Liver (tissue), 8 donors: ENCODE measurements at regions not wholly inside any gene's neighbourhood (a gene's known extent, or its start where the extent isn't known, plus 50 kb on each side); places are given as distances from the start of the nearest gene placed in this dataset.

ENCODE experiments used
- DNase-seq: peaks from one replicate; pipeline ENCODE4 v3.0.0-alpha.2; 2017; ENCODE audit warnings: low spot score
- H3K27ac ChIP-seq, 2 donors: one replicate each; pipeline ENCODE4 v1.7.0; 2013; ENCODE audit warnings: inconsistent platforms in 2 of 2, low read length in 2 of 2, control low read depth in 1 of 2, low read depth in 1 of 2, mild to moderate bottlenecking in 1 of 2
- H3K27me3 ChIP-seq, 4 donors: one replicate each; pipeline versions ENCODE4 v1.6.1 to v1.7.0; 2013; ENCODE audit warnings: low read length in 3 of 4, inconsistent platforms in 1 of 4, mild to moderate bottlenecking in 1 of 4, moderate library complexity in 1 of 4; ENCODE audit not compliant: control insufficient read depth in 4 of 4, insufficient read depth in 4 of 4
- H3K36me3 ChIP-seq, 4 donors: one replicate each; pipeline versions ENCODE4 v1.6.1 to v1.7.0; 2013; ENCODE audit warnings: low read length in 3 of 4, mild to moderate bottlenecking in 3 of 4, low read depth in 1 of 4, moderate library complexity in 1 of 4; ENCODE audit not compliant: control insufficient read depth in 4 of 4, insufficient read depth in 3 of 4
- H3K4me1 ChIP-seq, 4 donors: one replicate each; pipeline versions ENCODE4 v1.6.1 to v1.7.0; 2013; ENCODE audit warnings: low read length in 3 of 4, mild to moderate bottlenecking in 3 of 4, moderate library complexity in 1 of 4; ENCODE audit not compliant: control insufficient read depth in 4 of 4, insufficient read depth in 4 of 4
- H3K4me3 ChIP-seq, 3 donors: one replicate each; pipeline versions ENCODE4 v1.6.1 to v1.7.0; 2013; ENCODE audit warnings: low read length in 3 of 3, control low read depth in 1 of 3, low read depth in 1 of 3, mild to moderate bottlenecking in 1 of 3
- H3K9ac ChIP-seq, 2 donors: one replicate each; pipeline ENCODE4 v1.7.0; 2013; ENCODE audit warnings: low read length in 2 of 2, mild to moderate bottlenecking in 2 of 2, moderate library complexity in 2 of 2, control low read depth in 1 of 2, low read depth in 1 of 2
- H3K9me3 ChIP-seq, 4 donors: one replicate each; pipeline versions ENCODE4 v1.6.1 to v1.7.0; 2013; ENCODE audit warnings: low read length in 3 of 4; ENCODE audit not compliant: control insufficient read depth in 4 of 4
- FOXA1 ChIP-seq: IDR thresholded peaks from 2 replicates; pipeline ENCODE4 v1.6.1; 2016; ENCODE audit warnings: antibody characterized with exemption
- GABPA ChIP-seq, 2 donors: IDR thresholded peaks in 1 of 2; conservative IDR thresholded peaks in 1 of 2; 2 replicates each; pipeline ENCODE4 v1.6.1; 2016; ENCODE audit warnings: antibody characterized with exemption in 2 of 2, mild to moderate bottlenecking in 1 of 2, moderate library complexity in 1 of 2
- HNF4A ChIP-seq, 2 donors: conservative IDR thresholded peaks; 2 replicates each; pipeline ENCODE4 v1.6.1; 2016; ENCODE audit warnings: antibody characterized with exemption in 2 of 2, mild to moderate bottlenecking in 2 of 2
- HNF4G ChIP-seq: IDR thresholded peaks from 2 replicates; pipeline ENCODE4 v1.6.1; 2016; ENCODE audit warnings: antibody characterized with exemption
- JUND ChIP-seq, 2 donors: IDR thresholded peaks; 2 replicates each; pipeline ENCODE4 v1.6.1; 2016; ENCODE audit warnings: antibody characterized with exemption in 2 of 2
- NR2F2 ChIP-seq: IDR thresholded peaks from 2 replicates; pipeline ENCODE4 v1.6.1; 2016; ENCODE audit warnings: antibody characterized with exemption
- RAD21 ChIP-seq, 2 donors: IDR thresholded peaks; 2 replicates each; pipeline ENCODE4 v1.6.1; 2016; ENCODE audit warnings: antibody characterized with exemption in 2 of 2, mild to moderate bottlenecking in 2 of 2
- RXRA ChIP-seq, 2 donors: IDR thresholded peaks; 2 replicates each; pipeline ENCODE4 v1.6.1; 2017 to 2018; ENCODE audit warnings: antibody characterized with exemption in 2 of 2, mild to moderate bottlenecking in 1 of 2
- SP1 ChIP-seq: IDR thresholded peaks from 2 replicates; pipeline ENCODE4 v1.6.1; 2018; ENCODE audit warnings: antibody characterized with exemption, mild to moderate bottlenecking
- WGBS: extraction: QIAGEN DNeasy Blood & Tissue Kit; methylation state at CpG from one replicate; pipeline ENCODE4 v1.1.7; 2013; 5-methylcytosine and 5-hydroxymethylcytosine counted together
- TF ChIP-seq, protein P1 (sequence below): IDR thresholded peaks from 2 replicates; pipeline ENCODE4 v1.6.1; 2016; ENCODE audit warnings: antibody characterized with exemption
- TF ChIP-seq, protein P2 (sequence below): IDR thresholded peaks from 2 replicates; pipeline ENCODE4 v1.6.1; 2016; ENCODE audit warnings: antibody characterized with exemption
- TF ChIP-seq, protein P3 (sequence below): fragments of 150-350 bp; IDR thresholded peaks from 2 replicates; pipeline ENCODE4 v1.5.1; 2017; ENCODE audit warnings: improper control_type of control experiment, low read depth, low read length; ENCODE audit not compliant: missing input control
- TF ChIP-seq, protein P4 (sequence below): IDR thresholded peaks from 2 replicates; pipeline ENCODE4 v1.6.1; 2016; ENCODE audit warnings: antibody characterized with exemption, mild to moderate bottlenecking
- TF ChIP-seq, protein P5 (sequence below): IDR thresholded peaks from 2 replicates; pipeline ENCODE4 v1.6.1; 2016; ENCODE audit warnings: antibody characterized with exemption
- donor health status: healthy.
- donor health status: healthy.
- donor health status: healthy.
- donor health status: healthy.
- donor health status: healthy.

DNA sequence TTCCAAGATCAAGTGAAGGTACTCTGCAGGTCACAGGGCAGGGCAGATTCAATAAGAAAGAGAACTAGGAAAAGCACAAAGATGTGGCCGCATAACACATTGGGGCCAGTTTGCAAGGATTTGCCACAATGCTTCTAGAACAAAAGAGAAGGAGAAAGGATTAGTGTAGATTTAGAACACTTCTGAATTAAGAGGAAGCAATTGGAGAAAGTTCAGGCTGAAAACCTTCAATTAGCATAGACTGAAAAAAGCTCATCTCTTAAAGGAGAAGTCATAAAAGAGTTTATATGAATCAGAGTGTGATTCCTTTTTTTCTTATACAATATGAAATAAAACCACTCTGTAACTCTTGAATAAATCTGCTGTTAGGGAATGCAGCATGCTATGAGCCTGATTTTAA lies 215.6 kb upstream of the FAT1 start:
- 100% methylated on average over 1 of the region's 1 CpG for WGBS
- H3K27me3 ChIP-seq, result no peaks in the 10 kb centered on the region
- no peaks in the 10 kb centered on the region for H3K36me3 ChIP-seq
- H3K9me3 ChIP-seq, result no peaks in the 10 kb centered on the region
- no peak overlapping the region for H3K27ac ChIP-seq
- H3K4me3 ChIP-seq, result no peak overlapping the region
- H3K9ac ChIP-seq, result no peak overlapping the region
- H3K4me1 ChIP-seq, result peaks cover 0 to 12% (median under 1%) of the 10 kb centered on the region in 4 donors
- DNase-seq, result no peak
- TF ChIP-seq, protein P1, sequence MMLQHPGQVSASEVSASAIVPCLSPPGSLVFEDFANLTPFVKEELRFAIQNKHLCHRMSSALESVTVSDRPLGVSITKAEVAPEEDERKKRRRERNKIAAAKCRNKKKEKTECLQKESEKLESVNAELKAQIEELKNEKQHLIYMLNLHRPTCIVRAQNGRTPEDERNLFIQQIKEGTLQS, result no peak
- TF ChIP-seq NR2F2, result no peak
- TF ChIP-seq, protein P2, sequence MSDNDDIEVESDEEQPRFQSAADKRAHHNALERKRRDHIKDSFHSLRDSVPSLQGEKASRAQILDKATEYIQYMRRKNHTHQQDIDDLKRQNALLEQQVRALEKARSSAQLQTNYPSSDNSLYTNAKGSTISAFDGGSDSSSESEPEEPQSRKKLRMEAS, result no peak
- TF ChIP-seq, protein P3, sequence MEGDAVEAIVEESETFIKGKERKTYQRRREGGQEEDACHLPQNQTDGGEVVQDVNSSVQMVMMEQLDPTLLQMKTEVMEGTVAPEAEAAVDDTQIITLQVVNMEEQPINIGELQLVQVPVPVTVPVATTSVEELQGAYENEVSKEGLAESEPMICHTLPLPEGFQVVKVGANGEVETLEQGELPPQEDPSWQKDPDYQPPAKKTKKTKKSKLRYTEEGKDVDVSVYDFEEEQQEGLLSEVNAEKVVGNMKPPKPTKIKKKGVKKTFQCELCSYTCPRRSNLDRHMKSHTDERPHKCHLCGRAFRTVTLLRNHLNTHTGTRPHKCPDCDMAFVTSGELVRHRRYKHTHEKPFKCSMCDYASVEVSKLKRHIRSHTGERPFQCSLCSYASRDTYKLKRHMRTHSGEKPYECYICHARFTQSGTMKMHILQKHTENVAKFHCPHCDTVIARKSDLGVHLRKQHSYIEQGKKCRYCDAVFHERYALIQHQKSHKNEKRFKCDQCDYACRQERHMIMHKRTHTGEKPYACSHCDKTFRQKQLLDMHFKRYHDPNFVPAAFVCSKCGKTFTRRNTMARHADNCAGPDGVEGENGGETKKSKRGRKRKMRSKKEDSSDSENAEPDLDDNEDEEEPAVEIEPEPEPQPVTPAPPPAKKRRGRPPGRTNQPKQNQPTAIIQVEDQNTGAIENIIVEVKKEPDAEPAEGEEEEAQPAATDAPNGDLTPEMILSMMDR, result no peak
- TF ChIP-seq, protein P4, sequence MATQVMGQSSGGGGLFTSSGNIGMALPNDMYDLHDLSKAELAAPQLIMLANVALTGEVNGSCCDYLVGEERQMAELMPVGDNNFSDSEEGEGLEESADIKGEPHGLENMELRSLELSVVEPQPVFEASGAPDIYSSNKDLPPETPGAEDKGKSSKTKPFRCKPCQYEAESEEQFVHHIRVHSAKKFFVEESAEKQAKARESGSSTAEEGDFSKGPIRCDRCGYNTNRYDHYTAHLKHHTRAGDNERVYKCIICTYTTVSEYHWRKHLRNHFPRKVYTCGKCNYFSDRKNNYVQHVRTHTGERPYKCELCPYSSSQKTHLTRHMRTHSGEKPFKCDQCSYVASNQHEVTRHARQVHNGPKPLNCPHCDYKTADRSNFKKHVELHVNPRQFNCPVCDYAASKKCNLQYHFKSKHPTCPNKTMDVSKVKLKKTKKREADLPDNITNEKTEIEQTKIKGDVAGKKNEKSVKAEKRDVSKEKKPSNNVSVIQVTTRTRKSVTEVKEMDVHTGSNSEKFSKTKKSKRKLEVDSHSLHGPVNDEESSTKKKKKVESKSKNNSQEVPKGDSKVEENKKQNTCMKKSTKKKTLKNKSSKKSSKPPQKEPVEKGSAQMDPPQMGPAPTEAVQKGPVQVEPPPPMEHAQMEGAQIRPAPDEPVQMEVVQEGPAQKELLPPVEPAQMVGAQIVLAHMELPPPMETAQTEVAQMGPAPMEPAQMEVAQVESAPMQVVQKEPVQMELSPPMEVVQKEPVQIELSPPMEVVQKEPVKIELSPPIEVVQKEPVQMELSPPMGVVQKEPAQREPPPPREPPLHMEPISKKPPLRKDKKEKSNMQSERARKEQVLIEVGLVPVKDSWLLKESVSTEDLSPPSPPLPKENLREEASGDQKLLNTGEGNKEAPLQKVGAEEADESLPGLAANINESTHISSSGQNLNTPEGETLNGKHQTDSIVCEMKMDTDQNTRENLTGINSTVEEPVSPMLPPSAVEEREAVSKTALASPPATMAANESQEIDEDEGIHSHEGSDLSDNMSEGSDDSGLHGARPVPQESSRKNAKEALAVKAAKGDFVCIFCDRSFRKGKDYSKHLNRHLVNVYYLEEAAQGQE, result no peak
- no peak for TF ChIP-seq RXRA (IDR thresholded peaks at IDR 0.05)

DNA sequence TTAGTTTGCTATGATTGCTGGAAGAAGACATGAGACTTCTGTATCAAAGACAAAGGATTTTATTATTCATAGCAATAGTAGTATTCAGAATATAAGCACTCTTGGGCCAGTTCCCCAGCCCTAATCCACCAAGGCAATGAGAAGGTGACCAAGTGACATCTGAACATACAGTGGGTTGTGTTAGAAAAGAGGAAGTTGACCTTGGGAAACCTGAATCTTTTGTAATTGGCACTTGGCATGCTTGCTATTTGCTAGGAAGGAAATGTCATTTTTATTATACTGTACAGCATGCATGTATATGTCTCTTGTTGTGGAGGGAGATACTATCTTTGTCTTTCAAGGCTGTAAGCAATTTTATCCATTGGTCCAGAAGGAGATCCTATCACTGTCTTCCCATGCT lies 216.1 kb upstream of the FAT1 start:
- TF ChIP-seq SP1 (no peak), JUND (IDR thresholded peaks at IDR 0.05) (no peak), HNF4A (conservative IDR thresholded peaks at IDR 0.05) (no peak), RAD21 (IDR thresholded peaks at IDR 0.05) (no peak), FOXA1 (no peak), HNF4G (no peak), GABPA (IDR thresholded peaks at IDR 0.05 in 1 of 2, conservative IDR thresholded peaks at IDR 0.05 in 1 of 2) (no peak)
- TF ChIP-seq, protein P4, result no peak
- TF ChIP-seq, protein P5, sequence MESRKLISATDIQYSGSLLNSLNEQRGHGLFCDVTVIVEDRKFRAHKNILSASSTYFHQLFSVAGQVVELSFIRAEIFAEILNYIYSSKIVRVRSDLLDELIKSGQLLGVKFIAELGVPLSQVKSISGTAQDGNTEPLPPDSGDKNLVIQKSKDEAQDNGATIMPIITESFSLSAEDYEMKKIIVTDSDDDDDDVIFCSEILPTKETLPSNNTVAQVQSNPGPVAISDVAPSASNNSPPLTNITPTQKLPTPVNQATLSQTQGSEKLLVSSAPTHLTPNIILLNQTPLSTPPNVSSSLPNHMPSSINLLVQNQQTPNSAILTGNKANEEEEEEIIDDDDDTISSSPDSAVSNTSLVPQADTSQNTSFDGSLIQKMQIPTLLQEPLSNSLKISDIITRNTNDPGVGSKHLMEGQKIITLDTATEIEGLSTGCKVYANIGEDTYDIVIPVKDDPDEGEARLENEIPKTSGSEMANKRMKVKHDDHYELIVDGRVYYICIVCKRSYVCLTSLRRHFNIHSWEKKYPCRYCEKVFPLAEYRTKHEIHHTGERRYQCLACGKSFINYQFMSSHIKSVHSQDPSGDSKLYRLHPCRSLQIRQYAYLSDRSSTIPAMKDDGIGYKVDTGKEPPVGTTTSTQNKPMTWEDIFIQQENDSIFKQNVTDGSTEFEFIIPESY, result no peak
- TF ChIP-seq, protein P2, result no peak
- TF ChIP-seq, protein P1, result no peak
- H3K27me3 ChIP-seq, result no peaks in the 10 kb centered on the region

More for the DNA sequence above, 216.1 kb upstream of the FAT1 start:
- peaks cover 0 to 12% (median under 1%) of the 10 kb centered on the region in 4 donors for H3K4me1 ChIP-seq
- H3K9me3 ChIP-seq, result no peaks in the 10 kb centered on the region
- no peaks in the 10 kb centered on the region for H3K36me3 ChIP-seq
- H3K27ac ChIP-seq, result no peak overlapping the region
- no peak overlapping the region for H3K9ac ChIP-seq
- H3K4me3 ChIP-seq, result no peak overlapping the region
- DNase-seq, result no peak
